HG03175 (cell line): ENCODE measurements at regions not wholly inside any gene's neighbourhood (a gene's known extent, or its start where the extent isn't known, plus 50 kb on each side); places are given as distances from the start of the nearest gene placed in this dataset.

Experiments used
- ATAC-seq: cut with Tn5 transposase; IDR thresholded peaks from one replicate; pipeline ENCODE4 v1.9.1; 2021; ENCODE audit warnings: mild to moderate bottlenecking, moderate library complexity; ENCODE audit not compliant: unreplicated experiment

DNA sequence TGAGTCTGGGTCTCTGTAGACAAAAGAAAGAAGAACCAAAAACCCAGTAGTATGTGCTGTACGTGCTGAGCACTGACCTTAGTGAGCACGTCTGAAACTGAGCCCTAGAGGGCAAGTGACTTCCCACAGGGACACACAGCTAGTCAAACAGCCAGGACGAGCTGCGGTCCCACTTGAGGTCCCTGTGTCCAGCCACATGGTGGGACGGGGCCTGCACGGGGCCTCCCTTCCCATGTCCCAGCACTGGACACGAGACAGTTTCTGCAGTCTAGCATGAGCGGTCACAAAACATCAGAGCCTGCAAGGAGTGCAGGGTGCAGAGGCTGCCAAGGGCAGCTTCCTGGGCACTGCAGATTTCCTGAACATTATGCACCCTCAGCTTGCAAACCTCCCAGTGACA is 121.6 kb downstream of the NCOR2 start:
- no peak for ATAC-seq

DNA sequence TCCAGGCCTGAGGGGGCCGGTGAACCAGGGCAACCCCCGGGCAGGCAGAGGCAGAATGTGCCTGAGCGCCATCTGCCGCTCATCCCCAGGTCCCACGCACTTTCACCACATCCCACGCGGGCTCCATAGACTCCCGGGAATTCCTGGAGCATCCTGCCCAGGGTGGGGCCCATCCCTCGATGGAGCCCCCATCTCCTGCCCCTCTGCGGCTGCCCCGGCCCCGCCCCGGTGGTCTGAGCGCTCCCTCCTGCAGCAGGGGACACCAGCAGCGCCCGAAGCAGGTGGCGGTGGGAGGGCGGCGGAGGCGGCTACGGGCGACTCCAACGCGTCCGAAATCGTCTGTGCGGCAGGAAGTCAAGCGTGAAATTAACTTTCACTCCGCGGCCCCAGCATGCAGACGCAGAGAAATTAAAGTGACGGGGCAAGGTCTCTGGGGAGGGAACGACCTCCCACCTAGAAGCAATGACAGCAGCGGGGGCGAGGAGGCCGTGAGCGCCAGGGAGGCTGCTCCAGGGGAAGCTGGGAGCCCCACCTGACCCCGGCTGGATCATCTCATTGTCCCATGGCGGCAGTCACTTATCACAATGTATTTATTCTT is 122.2 kb downstream of the NCOR2 start:
- no peak for ATAC-seq

- no peak for ATAC-seq
Measured at GRCh38 chr12:124443931-124444712, 123.3 kb downstream of the NCOR2 start.

GRCh38 chr12:124442772-124443445 is 124.5 kb downstream of the NCOR2 start:
- no peak for ATAC-seq

DNA sequence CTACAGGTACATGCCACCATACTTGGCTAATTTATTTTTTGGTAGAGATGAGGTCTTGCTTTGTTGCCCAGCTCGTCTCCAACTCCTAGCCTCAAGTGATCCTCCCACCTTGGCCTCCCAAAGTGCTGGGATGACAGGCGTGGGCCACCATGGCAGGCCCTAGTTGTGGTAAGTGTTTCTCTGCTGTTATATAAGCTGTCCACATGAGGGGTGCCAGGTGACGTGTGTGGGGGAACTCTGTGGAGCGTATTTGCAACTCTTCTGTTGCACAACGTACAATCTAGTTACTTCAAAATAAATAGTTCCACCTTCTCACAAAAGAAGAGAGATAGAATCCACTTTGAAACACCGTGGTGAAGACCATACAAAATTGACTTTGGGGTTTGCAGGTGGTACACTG is 125.1 kb downstream of the NCOR2 start:
- ATAC-seq, result no peak

DNA sequence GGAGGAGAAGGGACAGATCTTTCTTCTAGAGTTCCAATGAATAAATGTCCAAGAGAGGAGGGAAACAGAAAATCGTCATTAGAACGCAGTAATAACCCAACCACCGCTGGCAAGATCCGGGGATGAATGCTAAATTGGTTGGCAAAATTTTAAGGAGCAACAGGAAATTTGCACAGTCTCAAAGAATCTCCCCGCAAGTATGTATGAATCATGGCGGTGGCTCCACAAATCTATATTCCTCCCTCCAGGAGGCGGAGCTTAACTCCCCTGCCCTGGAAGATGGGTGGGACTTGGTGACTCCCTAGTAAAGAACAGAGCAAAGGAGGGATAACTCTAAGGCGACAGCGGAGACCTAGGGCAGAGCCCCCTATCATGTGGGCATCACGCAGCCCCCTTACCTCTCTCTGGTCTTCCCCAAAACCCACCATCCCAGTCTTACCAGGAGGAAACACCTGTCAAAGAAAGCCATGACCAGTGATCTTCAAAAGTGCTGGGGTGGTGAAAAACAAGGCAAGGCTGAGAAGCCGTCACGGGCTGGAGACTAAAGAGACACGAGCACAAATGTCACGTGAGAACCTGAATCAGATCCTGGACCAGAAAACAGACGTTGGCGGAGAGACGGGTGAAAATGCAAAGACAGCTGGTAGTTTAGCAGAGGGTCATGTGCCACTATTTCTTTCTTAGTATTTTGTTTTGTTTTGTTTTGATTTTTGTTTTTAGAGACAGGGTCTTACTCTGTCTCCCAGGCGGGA is 125.8 kb downstream of the NCOR2 start:
- no peak for ATAC-seq

- no peak for ATAC-seq
Measured at GRCh38 chr12:124440841-124441381, 126.5 kb downstream of the NCOR2 start.

GRCh38 chr12:124440031-124440626 is 127.3 kb downstream of the NCOR2 start:
- ATAC-seq, result no peak

DNA sequence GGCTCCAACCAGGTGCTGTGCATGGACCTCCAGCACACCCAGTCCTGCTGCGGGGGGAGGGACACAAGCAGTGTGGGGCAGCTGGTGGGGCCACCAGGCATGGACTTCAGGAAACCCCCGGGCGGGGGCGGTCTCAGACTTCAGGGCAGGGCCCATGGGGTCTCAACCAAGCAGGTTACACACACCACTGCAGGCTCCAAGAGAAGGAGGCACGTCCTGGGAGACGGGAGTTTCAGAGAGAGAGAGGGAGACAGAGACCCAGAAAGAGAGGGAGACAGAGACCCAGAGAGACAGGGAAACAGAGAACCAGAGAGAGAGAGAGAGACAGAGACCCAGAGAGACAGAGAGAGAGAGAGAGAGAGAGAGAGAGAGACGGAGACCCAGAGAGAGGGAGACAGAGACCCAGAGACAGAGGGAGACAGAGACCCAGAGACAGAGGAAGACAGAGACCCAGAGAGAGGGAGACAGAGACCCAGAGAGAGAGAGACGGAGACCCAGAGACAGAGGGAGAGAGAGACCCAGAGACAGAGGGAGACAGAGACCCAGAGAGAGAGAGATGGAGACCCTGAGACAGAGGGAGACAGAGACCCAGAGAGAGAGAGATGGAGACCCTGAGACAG is 128.9 kb downstream of the NCOR2 start:
- ATAC-seq, result no peak

- no peak for ATAC-seq
Measured at GRCh38 chr12:124437617-124438436, 129.6 kb downstream of the NCOR2 start.

- no peak for ATAC-seq
Measured at GRCh38 chr12:124437121-124437520, 130.3 kb downstream of the NCOR2 start.

DNA sequence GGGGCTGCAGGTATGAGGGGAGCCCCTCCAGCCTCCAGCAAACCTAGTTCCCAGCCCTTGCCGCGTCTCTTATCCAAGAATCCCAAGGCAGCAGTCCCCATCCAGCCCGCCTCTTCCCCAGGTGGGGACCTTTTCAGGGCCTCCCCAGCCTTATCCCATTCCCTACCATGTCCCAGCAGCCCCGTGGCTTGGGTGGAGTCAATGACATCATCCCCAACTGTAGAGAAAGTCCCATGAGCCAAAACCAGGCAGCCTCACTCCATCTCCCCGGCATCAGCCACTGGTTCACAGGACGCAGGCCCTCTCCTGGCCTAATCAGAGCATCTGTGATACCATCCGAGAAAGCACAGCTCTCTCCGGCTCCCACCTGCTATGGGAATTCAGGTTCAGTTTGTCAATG is 131.0 kb downstream of the NCOR2 start:
- ATAC-seq, result no peak

GRCh38 chr12:124435806-124436345 is 131.5 kb downstream of the NCOR2 start:
- no peak for ATAC-seq

DNA sequence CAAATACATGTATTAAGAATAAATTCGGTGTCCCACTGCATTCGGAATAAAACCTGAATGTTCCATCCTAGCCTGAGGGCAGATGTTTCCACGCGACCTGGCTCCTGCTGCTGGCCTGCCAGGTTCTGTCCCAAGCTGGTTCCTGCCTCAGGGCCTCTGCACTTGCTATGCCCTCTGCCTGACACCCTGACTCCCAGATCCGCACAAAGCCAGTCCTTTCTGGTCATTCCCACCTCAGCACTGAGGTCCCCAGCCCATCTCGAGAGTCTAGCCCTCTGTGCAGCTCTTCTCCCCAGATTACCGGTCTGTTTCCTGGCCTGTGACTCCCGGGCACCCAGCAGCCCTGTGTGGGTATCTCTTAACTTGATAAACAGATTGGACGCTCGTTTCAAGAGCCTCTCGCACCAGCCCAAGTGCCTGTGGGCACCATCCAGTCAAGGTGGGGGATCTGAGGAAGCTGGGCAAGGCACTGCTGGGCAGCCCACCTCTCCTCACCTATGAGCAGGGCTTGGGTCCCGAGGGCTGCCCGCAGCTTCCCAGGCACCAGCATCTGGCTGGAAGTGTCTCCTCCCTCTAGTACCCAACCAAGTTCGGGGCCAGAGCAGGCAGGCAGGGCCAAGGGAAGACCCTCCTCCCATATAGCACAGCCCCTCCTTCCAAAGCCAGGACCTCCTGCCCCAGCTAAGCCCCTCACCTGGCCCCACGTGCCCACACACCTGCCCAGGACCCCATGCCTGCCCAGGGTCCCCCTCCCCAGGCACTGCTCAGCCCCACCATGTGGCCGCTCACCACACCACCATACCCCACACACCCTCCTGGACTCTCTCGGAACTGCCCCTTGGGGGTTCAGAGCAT is 132.2 kb downstream of the NCOR2 start:
- no peak for ATAC-seq

- no peak for ATAC-seq
Measured at GRCh38 chr12:124434354-124434753, 133.1 kb downstream of the NCOR2 start.

DNA sequence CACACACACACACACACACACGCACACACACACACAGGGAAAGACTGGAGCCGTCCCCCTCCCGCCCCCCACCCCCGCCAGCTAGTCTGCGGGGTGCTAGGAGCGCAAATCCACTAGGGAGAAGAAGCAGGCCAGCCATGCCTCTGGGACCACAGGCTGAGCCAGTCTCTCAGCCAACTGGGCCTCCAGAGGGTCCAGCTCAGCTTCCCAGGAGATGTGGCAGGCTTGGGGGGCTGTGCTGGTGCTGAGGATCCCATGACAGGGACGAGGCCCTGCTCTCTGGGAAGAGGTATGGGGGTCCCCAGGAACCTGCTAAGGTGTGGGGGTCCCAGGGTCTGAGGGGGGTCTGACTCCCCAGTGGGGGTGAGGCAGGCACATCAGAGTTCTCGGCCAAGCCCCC is 133.5 kb downstream of the NCOR2 start:
- ATAC-seq, result no peak

DNA sequence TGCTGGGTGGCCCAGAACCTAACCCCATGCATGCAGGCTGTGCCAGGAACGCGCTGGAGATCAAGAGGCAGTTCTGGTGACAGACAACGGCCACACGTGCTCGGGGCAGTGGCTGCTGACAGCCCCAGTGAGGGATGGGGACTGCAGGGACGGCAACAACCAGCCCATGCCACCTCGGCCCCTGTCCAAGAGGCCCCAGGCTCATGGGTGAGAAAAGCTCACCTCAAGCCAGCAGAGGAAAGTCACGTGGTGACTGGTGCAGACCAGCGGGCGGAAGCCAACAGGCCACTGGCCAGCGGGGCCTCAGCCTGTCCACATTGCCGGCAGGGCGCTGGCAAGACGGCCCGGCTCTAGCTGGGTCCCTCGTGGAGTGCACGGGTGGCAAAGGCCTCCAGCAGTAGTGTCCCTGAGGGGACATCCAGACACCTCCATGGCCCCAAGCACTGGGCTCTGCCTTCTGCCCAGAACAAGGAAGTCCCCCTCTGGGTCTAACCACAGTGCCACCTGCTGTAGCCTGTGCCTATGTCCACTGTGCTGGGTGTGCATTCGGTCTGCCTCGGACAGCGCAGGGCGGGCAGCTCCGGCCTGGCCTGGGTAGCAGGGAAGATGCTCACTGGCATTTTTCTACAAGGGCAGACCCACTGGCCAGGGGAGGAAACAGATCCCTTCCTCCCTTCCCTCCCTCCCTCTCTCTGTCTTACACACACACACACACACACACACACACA is 134.1 kb downstream of the NCOR2 start:
- no peak for ATAC-seq

DNA sequence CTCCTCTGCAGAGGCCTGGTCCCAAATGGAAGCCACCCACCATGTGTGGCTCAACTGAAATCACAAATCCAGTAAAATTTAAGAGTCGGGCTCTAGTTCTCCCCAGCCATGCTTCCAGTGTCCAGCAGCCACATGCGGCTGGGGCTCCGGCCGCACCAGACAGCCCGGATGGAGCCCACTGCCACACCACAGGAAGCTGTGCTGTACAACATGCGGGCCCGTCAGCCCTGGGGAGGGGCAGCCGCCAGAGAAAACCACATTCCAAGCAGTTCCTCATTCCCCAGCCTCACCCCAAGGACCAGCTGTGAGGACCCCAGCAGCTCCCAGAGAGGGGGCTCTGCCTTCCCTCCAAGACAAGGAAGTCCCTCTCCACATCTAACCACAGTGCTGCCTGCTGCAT is 135.0 kb downstream of the NCOR2 start:
- no peak for ATAC-seq
